HEK293 (cell line): ENCODE measurements at regions not wholly inside any gene's neighbourhood (a gene's known extent, or its start where the extent isn't known, plus 50 kb on each side); places are given as distances from the start of the nearest gene placed in this dataset.

ENCODE experiments used
- GLIS1 ChIP-seq: fragments of 450-650 bp; formaldehyde crosslinking; IDR thresholded peaks from 2 replicates; pipeline ENCODE4 v1.5.1; 2016; ENCODE audit warnings: missing biosample characterization, missing genetic modification characterization
- HOXC10 ChIP-seq: sonication (generic); formaldehyde crosslinking; IDR thresholded peaks from 2 replicates; pipeline ENCODE4 v1.8.1; 2023; ENCODE audit warnings: mild to moderate bottlenecking, missing genetic modification reagents
- IKZF3 ChIP-seq: fragments of 450-650 bp; IDR thresholded peaks from 2 replicates; pipeline ENCODE4 v1.5.0; 2018; ENCODE audit warnings: missing biosample characterization, mild to moderate bottlenecking, missing genetic modification characterization, moderate library complexity
- KLF8 ChIP-seq: fragments of 450-650 bp; formaldehyde crosslinking; IDR thresholded peaks from 2 replicates; pipeline ENCODE4 v1.5.1; 2016; ENCODE audit warnings: missing biosample characterization, missing genetic modification characterization
- REPIN1 ChIP-seq: fragments of 450-650 bp; formaldehyde crosslinking; IDR thresholded peaks from 2 replicates; pipeline ENCODE4 v1.5.1; 2017; ENCODE audit warnings: missing biosample characterization, missing genetic modification characterization, low read depth
- SP3 ChIP-seq: fragments of 450-650 bp; formaldehyde crosslinking; IDR thresholded peaks from 2 replicates; pipeline ENCODE4 v1.5.1; 2016; ENCODE audit warnings: missing biosample characterization, missing genetic modification characterization
- SP7 ChIP-seq: fragments of 450-650 bp; formaldehyde crosslinking; IDR thresholded peaks from 2 replicates; pipeline ENCODE4 v1.5.1; 2016; ENCODE audit warnings: missing biosample characterization, missing genetic modification characterization
- TCF7L2 ChIP-seq: IDR thresholded peaks from 2 replicates; pipeline ENCODE4 v1.6.1; 2011; ENCODE audit warnings: low read depth, mild to moderate bottlenecking, inconsistent platforms, low read length, moderate library complexity, borderline replicate concordance
- ZNF138 ChIP-seq: fragments of 450-650 bp; formaldehyde crosslinking; IDR thresholded peaks from 2 replicates; pipeline ENCODE4 v1.5.1; 2016; ENCODE audit warnings: missing biosample characterization, missing genetic modification characterization, borderline replicate concordance
- ZNF202 ChIP-seq: fragments of 450-650 bp; formaldehyde crosslinking; IDR thresholded peaks from 2 replicates; pipeline ENCODE4 v1.5.1; 2016; ENCODE audit warnings: missing biosample characterization, missing genetic modification characterization, borderline replicate concordance
- ZNF404 ChIP-seq: fragments of 450-650 bp; formaldehyde crosslinking; IDR thresholded peaks from 2 replicates; pipeline ENCODE4 v1.5.1; 2017; ENCODE audit warnings: missing biosample characterization, missing genetic modification characterization
- ZNF416 ChIP-seq: fragments of 450-650 bp; formaldehyde crosslinking; IDR thresholded peaks from 2 replicates; pipeline ENCODE4 v1.5.1; 2016; ENCODE audit warnings: missing biosample characterization, missing genetic modification characterization
- ZNF510 ChIP-seq: fragments of 450-650 bp; formaldehyde crosslinking; IDR thresholded peaks from 2 replicates; pipeline ENCODE4 v1.5.1; 2018; ENCODE audit warnings: mild to moderate bottlenecking, missing genetic modification characterization, missing biosample characterization; ENCODE audit not compliant: insufficient replicate concordance
- ZNF558 ChIP-seq: fragments of 450-650 bp; formaldehyde crosslinking; IDR thresholded peaks from 2 replicates; pipeline ENCODE4 v1.5.1; 2016; ENCODE audit warnings: missing biosample characterization, missing genetic modification characterization
- ZNF621 ChIP-seq: fragments of 450-650 bp; formaldehyde crosslinking; IDR thresholded peaks from 2 replicates; pipeline ENCODE4 v1.5.1; 2017; ENCODE audit warnings: missing biosample characterization, missing genetic modification characterization
- ZNF707 ChIP-seq: fragments of 450-650 bp; formaldehyde crosslinking; IDR thresholded peaks from 2 replicates; pipeline ENCODE4 v1.5.1; 2016; ENCODE audit warnings: missing biosample characterization, missing genetic modification characterization
- ZNF843 ChIP-seq: fragments of 450-650 bp; formaldehyde crosslinking; IDR thresholded peaks from 2 replicates; pipeline ENCODE4 v1.5.1; 2016; ENCODE audit warnings: missing biosample characterization, missing genetic modification characterization
- ZSCAN23 ChIP-seq: fragments of 450-650 bp; formaldehyde crosslinking; IDR thresholded peaks from 2 replicates; pipeline ENCODE4 v1.5.1; 2016; ENCODE audit warnings: missing biosample characterization, missing genetic modification characterization
- ZSCAN30 ChIP-seq: fragments of 450-650 bp; IDR thresholded peaks from 2 replicates; pipeline ENCODE4 v1.5.1; 2018; ENCODE audit warnings: missing biosample characterization, mild to moderate bottlenecking, missing genetic modification characterization, moderate library complexity
- TF ChIP-seq, protein P1 (sequence below): fragments of 450-650 bp; formaldehyde crosslinking; IDR thresholded peaks from 2 replicates; pipeline ENCODE4 v1.5.1; 2016; ENCODE audit warnings: missing biosample characterization, missing genetic modification characterization
- TF ChIP-seq, protein P2 (sequence below): fragments of 450-650 bp; formaldehyde crosslinking; IDR thresholded peaks from 2 replicates; pipeline ENCODE4 v1.5.1; 2016; ENCODE audit warnings: missing biosample characterization, missing genetic modification characterization
- TF ChIP-seq, protein P3 (sequence below): sonication (generic); formaldehyde crosslinking; IDR thresholded peaks from 2 replicates; pipeline ENCODE4 v1.8.1; 2022; ENCODE audit warnings: mild to moderate bottlenecking, moderate library complexity, missing genetic modification reagents
- TF ChIP-seq, protein P4 (sequence below): fragments of 450-650 bp; formaldehyde crosslinking; IDR thresholded peaks from 2 replicates; pipeline ENCODE4 v1.5.1; 2016; ENCODE audit warnings: missing biosample characterization, missing genetic modification characterization, low read depth
- TF ChIP-seq, protein P5 (sequence below): fragments of 450-650 bp; formaldehyde crosslinking; IDR thresholded peaks from 2 replicates; pipeline ENCODE4 v1.5.1; 2017; ENCODE audit warnings: missing biosample characterization, missing genetic modification characterization
- TF ChIP-seq, protein P6 (sequence below): fragments of 450-650 bp; formaldehyde crosslinking; IDR thresholded peaks from 2 replicates; pipeline ENCODE4 v1.5.1; 2016; ENCODE audit warnings: missing biosample characterization, missing genetic modification characterization
- TF ChIP-seq, protein P7 (sequence below): fragments of 450-650 bp; formaldehyde crosslinking; IDR thresholded peaks from 2 replicates; pipeline ENCODE4 v1.5.1; 2016; ENCODE audit warnings: missing biosample characterization, missing genetic modification characterization

DNA sequence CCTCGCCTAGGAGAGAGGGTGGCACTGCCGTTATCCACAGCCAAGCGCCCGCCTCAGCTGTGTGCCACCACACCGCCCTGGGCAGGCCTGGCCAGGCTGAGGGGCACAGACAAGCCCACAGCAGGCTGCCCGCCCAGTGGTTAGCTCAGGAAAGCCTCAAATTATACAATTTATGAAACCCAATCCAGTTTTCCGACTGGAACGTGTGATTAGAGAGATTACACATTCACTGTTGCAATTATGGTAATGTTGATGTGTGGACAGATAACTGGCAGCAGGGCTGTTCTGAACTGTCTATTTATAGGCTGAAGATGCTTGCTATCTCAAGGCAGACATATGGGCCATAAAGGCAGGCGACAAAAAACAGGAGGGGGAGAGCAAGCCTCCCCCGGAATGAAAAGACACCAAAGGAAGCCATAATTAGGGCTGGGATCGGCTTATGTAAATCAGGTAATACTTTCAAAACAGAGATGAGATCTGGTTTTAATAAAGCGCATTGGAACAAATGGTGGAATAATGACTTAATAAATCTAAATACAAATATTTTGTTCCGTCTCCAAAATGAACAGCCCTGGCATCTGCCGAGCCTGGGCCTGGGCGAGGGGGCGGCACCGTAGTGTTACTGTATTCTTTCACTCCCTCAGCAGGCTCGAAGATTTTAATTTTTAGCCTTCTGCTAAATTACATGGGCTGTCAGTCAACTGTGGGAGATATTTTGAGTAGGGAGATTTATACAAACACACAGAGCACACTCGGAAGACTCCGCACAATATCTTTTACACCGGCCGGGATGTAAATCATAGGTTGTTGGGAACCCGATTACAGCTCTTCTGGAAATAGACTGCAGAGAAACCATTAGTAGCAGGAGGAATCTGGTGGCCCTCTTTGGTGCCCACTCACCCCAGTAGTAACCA, 103.1 kb upstream of the TLE3 start (continued):
- TF ChIP-seq, protein P1, sequence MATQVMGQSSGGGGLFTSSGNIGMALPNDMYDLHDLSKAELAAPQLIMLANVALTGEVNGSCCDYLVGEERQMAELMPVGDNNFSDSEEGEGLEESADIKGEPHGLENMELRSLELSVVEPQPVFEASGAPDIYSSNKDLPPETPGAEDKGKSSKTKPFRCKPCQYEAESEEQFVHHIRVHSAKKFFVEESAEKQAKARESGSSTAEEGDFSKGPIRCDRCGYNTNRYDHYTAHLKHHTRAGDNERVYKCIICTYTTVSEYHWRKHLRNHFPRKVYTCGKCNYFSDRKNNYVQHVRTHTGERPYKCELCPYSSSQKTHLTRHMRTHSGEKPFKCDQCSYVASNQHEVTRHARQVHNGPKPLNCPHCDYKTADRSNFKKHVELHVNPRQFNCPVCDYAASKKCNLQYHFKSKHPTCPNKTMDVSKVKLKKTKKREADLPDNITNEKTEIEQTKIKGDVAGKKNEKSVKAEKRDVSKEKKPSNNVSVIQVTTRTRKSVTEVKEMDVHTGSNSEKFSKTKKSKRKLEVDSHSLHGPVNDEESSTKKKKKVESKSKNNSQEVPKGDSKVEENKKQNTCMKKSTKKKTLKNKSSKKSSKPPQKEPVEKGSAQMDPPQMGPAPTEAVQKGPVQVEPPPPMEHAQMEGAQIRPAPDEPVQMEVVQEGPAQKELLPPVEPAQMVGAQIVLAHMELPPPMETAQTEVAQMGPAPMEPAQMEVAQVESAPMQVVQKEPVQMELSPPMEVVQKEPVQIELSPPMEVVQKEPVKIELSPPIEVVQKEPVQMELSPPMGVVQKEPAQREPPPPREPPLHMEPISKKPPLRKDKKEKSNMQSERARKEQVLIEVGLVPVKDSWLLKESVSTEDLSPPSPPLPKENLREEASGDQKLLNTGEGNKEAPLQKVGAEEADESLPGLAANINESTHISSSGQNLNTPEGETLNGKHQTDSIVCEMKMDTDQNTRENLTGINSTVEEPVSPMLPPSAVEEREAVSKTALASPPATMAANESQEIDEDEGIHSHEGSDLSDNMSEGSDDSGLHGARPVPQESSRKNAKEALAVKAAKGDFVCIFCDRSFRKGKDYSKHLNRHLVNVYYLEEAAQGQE: no peak
- TF ChIP-seq ZNF510 (tag by site-specific recombination): no peak
- TF ChIP-seq, protein P2, sequence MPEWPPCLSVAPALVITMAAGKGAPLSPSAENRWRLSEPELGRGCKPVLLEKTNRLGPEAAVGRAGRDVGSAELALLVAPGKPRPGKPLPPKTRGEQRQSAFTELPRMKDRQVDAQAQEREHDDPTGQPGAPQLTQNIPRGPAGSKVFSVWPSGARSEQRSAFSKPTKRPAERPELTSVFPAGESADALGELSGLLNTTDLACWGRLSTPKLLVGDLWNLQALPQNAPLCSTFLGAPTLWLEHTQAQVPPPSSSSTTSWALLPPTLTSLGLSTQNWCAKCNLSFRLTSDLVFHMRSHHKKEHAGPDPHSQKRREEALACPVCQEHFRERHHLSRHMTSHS: no peak
- TF ChIP-seq SP7 (tag by site-specific recombination): peak; percentile 100
- TF ChIP-seq, protein P3, sequence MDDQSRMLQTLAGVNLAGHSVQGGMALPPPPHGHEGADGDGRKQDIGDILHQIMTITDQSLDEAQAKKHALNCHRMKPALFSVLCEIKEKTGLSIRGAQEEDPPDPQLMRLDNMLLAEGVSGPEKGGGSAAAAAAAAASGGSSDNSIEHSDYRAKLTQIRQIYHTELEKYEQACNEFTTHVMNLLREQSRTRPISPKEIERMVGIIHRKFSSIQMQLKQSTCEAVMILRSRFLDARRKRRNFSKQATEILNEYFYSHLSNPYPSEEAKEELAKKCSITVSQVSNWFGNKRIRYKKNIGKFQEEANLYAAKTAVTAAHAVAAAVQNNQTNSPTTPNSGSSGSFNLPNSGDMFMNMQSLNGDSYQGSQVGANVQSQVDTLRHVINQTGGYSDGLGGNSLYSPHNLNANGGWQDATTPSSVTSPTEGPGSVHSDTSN (CRISPR knock-in tag): no peak
- TF ChIP-seq ZNF621: no peak
- TF ChIP-seq ZNF138 (tag by site-specific recombination): no peak
- TF ChIP-seq GLIS1 (tag by site-specific recombination): no peak
- TF ChIP-seq, protein P4, sequence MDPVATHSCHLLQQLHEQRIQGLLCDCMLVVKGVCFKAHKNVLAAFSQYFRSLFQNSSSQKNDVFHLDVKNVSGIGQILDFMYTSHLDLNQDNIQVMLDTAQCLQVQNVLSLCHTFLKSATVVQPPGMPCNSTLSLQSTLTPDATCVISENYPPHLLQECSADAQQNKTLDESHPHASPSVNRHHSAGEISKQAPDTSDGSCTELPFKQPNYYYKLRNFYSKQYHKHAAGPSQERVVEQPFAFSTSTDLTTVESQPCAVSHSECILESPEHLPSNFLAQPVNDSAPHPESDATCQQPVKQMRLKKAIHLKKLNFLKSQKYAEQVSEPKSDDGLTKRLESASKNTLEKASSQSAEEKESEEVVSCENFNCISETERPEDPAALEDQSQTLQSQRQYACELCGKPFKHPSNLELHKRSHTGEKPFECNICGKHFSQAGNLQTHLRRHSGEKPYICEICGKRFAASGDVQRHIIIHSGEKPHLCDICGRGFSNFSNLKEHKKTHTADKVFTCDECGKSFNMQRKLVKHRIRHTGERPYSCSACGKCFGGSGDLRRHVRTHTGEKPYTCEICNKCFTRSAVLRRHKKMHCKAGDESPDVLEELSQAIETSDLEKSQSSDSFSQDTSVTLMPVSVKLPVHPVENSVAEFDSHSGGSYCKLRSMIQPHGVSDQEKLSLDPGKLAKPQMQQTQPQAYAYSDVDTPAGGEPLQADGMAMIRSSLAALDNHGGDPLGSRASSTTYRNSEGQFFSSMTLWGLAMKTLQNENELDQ: no peak
- TF ChIP-seq, protein P5, sequence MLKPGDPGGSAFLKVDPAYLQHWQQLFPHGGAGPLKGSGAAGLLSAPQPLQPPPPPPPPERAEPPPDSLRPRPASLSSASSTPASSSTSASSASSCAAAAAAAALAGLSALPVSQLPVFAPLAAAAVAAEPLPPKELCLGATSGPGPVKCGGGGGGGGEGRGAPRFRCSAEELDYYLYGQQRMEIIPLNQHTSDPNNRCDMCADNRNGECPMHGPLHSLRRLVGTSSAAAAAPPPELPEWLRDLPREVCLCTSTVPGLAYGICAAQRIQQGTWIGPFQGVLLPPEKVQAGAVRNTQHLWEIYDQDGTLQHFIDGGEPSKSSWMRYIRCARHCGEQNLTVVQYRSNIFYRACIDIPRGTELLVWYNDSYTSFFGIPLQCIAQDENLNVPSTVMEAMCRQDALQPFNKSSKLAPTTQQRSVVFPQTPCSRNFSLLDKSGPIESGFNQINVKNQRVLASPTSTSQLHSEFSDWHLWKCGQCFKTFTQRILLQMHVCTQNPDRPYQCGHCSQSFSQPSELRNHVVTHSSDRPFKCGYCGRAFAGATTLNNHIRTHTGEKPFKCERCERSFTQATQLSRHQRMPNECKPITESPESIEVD (tag by site-specific recombination): peak; percentile 91
- no peak for TF ChIP-seq ZNF202 (tag by site-specific recombination)
- TF ChIP-seq ZNF416 (tag by site-specific recombination): no peak
- no peak; the same call in 1 of the 2 replicates for TF ChIP-seq TCF7L2
- no peak for TF ChIP-seq ZNF707 (tag by site-specific recombination)
- peak; percentile 65 for TF ChIP-seq KLF8 (tag by site-specific recombination)
- TF ChIP-seq, protein P6, sequence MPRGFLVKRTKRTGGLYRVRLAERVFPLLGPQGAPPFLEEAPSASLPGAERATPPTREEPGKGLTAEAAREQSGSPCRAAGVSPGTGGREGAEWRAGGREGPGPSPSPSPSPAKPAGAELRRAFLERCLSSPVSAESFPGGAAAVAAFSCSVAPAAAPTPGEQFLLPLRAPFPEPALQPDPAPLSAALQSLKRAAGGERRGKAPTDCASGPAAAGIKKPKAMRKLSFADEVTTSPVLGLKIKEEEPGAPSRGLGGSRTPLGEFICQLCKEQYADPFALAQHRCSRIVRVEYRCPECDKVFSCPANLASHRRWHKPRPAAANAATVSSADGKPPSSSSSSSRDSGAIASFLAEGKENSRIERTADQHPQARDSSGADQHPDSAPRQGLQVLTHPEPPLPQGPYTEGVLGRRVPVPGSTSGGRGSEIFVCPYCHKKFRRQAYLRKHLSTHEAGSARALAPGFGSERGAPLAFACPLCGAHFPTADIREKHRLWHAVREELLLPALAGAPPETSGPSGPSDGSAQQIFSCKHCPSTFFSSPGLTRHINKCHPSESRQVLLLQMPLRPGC (tag by site-specific recombination): peak; percentile 91
- no peak for TF ChIP-seq REPIN1
- no peak for TF ChIP-seq SP3 (tag by site-specific recombination)
- TF ChIP-seq IKZF3 (tag by site-specific recombination): peak; percentile 90
- no peak; the same call in 1 of the 2 replicates for TF ChIP-seq ZNF558 (tag by site-specific recombination)
- no peak for TF ChIP-seq ZNF404 (tag by site-specific recombination)
- TF ChIP-seq, protein P7, sequence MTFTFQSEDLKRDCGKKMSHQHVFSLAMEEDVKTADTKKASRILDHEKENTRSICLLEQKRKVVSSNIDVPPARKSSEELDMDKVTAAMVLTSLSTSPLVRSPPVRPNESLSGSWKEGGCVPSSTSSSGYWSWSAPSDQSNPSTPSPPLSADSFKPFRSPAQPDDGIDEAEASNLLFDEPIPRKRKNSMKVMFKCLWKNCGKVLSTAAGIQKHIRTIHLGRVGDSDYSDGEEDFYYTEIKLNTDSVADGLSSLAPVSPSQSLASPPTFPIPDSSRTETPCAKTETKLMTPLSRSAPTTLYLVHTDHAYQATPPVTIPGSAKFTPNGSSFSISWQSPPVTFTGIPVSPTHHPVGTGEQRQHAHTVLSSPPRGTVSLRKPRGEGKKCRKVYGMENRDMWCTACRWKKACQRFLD (tag by site-specific recombination): no peak
- no peak for TF ChIP-seq ZSCAN30 (tag by site-specific recombination)
- TF ChIP-seq ZSCAN23 (tag by site-specific recombination): no peak
- TF ChIP-seq ZNF843 (tag by site-specific recombination): peak; percentile 94
- TF ChIP-seq HOXC10 (CRISPR knock-in tag): no peak
